ENCODE measurements at regions not wholly inside any gene's neighbourhood (a gene's known extent, or its start where the extent isn't known, plus 50 kb on each side); places are given as distances from the start of the nearest gene placed in this dataset.
"Not testable (repeated sequence)": the region's sequence is repeated elsewhere in the genome, so short reads cannot be mapped to it uniquely, and the experiment has no call there.

DNA sequence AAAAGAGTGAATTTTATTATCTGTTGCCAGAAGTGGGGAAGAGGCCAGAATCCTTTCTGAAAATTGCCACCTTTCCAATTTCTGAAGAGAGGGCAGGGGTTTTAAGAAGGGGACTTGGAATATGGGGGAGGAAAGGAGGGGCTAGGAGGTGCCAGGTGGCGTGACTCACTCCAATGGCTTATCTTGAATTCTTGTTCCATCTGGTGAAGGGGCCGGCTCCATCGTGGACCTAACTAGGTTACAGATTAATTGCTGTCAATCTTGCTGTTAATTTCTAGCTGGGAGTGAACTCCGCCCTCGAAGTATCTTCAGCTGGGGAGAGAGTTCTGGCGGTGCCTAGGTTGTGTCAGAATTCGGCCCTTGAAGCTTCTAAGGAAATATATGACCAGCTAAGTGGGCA is 138.7 kb downstream of the YTHDC2 start:
- DNase-seq (ENCODE audit: low spot score) = no peak

DNA sequence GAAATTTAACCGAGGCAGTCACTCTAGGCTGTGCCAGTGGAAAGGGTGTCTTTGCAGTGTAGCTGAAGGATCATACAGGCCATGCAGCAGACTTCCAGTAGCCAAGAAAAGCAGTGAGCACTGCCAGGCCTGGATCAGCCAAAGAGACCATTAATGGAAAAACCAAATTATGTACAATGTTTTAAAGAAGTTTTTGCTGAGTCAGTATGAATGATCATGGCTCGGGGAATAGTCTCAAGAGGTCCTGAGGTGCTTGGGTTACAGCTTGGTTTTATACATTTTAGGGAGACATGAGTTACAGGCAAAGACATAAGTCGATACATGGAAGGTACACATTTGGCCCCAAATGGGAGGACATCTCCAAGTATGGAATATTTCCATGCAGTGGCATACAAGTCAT is 141.3 kb downstream of the YTHDC2 start:
- DNase-seq (ENCODE audit: low spot score) = no peak

DNA sequence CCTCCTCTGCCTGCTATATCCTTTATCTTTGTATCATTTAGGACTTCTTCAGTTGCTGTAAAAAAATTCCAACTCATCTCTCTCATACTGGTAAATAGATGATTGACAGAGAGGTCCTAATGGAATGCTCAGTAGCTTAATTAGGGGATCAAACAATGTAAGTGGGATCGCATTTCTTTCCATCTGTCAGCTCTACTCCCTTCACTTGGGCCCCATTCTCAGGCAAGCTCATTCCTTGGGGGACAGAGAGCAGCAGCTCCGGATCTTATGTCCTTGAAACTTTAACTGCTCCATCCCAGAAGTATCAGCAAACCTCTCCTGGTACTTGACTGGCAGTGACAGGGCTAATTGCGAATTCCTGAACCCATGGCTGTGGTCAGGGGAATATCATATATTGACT is 146.7 kb downstream of the YTHDC2 start:
- DNase-seq (ENCODE audit: low spot score) = no peak

GRCh38 chr5:113660706-113661250 is 147.3 kb downstream of the YTHDC2 start:
- DNase-seq (ENCODE audit: low spot score) = no peak

GRCh38 chr5:113663879-113664541 is 150.5 kb downstream of the YTHDC2 start:
- peak; percentile 42 for DNase-seq (ENCODE audit: low spot score)

DNA sequence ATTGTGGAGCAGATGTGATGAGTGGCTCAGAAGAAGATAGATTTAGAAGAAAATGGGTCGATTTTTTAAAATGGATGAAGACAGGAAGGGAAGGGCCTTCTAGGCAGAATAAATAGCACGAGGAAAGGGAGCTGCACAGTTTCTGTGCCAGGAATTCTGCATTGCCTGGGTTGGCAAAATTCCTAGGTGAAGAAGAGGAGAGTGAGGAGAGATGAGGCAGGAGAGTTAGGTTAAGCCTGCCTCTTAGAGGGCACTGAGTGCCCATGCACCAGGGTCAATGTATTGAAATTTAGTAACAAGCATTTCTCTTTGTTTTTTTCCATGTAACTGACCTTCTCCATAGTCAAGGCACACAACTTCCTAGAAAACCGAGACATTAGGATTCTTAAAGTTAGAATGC is 159.5 kb downstream of the YTHDC2 start:
- DNase-seq (ENCODE audit: low spot score) = no peak

DNA sequence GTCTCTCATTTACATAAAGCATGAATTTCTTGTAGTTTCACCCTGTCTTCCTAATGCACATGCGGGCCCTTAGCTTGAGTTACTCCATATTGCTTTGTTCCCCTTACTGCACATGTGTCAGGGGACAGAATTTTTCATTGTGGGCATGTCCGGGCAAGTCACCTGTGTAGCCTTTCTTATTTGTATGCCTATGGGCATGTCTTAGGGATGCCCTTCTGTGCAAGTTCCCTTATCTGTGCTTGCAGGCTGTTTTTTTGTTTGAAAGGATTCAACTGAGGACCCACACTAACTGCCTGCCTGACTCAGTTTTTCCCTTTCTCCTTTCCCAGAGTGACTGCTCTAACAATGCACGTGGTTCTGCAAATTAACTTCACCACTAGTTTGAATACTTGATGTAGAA is 161.7 kb downstream of the YTHDC2 start:
- no peak for DNase-seq (ENCODE audit: low spot score)

DNA sequence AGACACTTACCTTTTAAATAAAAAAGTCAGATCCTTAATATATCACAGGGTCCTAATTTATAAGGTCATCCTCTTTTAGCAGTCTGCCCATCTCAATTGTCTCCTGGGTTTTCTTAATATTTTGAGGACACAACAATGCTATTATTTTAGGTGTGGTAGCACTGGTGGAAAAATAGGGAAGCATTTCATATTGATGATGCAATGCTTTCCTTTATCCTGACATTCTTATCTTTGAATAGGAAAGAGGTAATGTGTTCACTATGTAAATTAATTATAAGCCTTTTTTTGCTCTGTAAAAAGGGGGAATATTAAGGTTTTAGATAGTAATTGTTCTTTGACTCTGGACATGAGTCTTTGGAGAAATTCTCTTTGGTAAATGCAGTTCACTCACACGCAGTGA is 164.7 kb downstream of the YTHDC2 start:
- DNase-seq (ENCODE audit: low spot score) = no peak

DNA sequence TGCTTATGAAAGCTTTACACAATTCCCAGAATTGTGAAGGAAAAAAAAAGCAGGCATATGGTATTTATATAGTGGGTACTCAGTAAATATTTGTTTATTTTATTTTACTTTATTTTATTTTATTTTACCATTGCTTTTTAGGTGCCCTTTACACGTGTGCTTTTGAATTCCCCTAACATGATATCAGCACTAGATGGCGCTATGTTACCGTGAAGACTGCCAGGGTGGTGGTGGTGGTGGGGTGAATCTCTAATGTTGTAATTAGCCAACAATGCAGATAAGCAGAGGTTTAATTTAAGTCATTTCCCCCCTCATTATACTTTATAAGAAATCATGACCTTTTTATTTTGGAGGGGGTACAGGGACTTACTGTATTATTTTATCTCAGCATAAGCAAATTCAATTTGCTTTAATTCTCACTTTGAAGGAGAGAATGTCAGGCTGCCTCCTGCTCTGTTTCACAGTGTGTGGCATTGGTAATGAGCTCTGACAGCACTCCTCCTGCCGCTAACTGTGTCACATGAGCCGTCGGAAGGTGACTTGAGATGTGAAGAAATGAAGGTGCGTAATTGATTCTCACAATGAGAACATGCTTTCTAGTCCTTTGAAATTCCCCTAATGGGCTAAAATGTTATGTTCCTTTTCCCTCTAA is 165.6 kb downstream of the YTHDC2 start:
- DNase-seq (ENCODE audit: low spot score) = peak; percentile 45

DNA sequence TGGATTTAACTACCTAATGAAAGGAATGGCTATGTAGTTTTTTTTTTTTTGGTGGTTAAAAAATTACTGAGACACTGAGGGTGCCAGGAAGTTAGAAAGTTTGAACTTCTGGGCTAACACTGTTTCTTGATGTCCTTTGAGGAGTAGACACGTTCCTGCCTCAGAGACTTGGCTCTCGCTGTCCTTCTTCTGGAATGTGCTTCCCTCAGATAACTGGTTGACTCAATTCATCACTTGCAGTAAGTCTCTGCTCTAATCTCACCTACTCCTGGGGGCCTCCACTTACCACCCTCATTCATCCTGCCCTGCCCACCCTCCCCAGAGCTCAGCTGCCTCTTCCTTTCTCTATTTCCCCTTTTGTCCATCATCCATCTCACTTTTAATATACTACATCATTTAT is 167.0 kb downstream of the YTHDC2 start:
- no peak for DNase-seq (ENCODE audit: low spot score)

- peak; percentile 4 for DNase-seq (ENCODE audit: low spot score)
These were observed 169.1 kb downstream of the YTHDC2 start for GRCh38 chr5:113682497-113683136.

DNA sequence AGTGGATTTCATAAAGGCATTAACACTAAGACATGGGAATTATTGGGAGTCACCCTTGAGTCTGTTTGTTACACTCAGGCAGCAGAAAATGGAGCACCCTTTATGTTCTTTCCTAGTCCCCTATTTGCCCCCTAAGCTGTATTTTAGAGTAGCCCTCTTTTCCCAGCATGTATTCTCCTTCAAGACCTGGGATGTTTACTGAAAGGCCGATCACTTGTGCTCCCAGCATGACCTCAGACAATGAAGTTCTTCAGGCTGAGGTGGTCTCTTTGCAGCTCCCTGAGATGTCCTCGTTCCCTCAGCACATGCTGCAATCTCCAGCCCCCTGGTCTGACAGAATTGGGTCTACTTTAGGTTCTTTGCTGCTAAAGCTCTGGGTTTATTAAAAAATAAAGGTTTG is 169.7 kb downstream of the YTHDC2 start:
- DNase-seq (ENCODE audit: low spot score) = no peak

DNA sequence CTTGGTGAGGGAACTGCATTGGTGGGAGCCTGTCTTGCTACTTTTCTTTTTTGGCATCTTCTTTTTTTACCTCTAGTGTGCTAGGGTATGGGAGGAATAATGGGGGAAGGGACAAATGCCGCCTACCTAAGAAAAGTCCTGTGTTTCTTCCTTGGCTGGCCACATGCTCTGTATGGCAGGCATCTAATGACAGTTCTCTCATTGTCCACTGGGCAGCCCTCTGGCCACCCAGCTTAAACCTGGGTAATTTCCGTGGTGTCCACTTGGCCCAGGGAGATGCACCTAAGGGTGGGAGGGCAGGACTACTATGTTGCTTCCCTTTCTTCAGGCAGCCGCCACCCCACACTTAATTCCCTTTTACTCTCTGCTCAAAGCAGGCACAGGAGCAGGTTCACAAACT is 173.1 kb downstream of the YTHDC2 start:
- DNase-seq (ENCODE audit: low spot score) = no peak

DNA sequence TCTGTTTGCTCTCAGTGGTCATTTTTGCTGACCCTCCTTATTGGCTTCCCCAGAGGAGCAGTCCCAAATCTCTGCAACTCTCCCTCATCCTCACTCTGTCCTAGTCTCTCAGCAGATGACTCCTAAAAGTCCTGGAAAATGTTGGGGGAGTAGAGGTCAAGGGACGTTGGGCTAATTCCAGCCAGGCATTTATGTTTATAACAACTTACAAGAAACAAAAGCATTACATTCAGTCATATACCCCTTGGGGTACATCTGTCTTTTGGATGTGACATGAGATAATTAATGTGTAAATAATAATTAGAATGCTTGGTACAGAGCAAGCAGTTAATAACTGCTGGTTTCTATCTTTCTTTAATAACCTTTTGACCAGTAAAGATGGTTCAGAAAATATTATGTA is 176.2 kb downstream of the YTHDC2 start:
- DNase-seq (ENCODE audit: low spot score) = no peak

GRCh38 chr5:113692466-113692865 is 179.0 kb downstream of the YTHDC2 start:
- no peak for DNase-seq (ENCODE audit: low spot score)

- DNase-seq (ENCODE audit: low spot score) = no peak
These were observed 179.5 kb downstream of the YTHDC2 start for GRCh38 chr5:113692891-113693457.

GRCh38 chr5:113693701-113694100 is 180.2 kb downstream of the YTHDC2 start:
- no peak for DNase-seq (ENCODE audit: low spot score)

GRCh38 chr5:113694576-113694975 is 181.1 kb downstream of the YTHDC2 start:
- no peak for DNase-seq (ENCODE audit: low spot score)

DNA sequence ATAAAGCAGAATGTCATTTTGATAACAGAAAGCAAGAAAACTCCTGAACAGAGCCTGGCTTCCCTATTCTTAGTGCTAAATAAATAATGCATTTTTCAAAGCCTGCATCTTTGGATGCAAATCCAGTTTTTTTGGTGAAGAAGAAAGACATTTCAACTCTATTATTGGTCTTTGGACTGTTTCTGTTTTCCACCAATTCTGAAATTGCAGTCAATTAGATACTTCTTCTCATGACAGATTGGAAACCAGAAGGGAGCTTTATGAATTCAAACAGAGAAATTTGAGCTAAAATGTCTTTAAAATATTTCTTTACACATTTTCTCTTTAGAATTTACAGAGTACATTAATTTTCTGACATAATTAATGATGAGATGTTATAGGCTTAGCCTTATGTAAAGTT is 189.8 kb downstream of the YTHDC2 start:
- no peak for DNase-seq (ENCODE audit: low spot score)

- DNase-seq (ENCODE audit: low spot score) = no peak
These were observed 192.2 kb downstream of the YTHDC2 start for GRCh38 chr5:113705657-113706056.

- no peak for DNase-seq (ENCODE audit: low spot score)
These were observed 199.6 kb downstream of the YTHDC2 start for GRCh38 chr5:113713051-113713450.

GRCh38 chr5:113715921-113716320 is 202.4 kb downstream of the YTHDC2 start:
- not testable (repeated sequence) for DNase-seq (ENCODE audit: low spot score)

GRCh38 chr5:113719549-113719948 is 206.1 kb downstream of the YTHDC2 start:
- no peak for DNase-seq (ENCODE audit: low spot score)
